ENCODE measurements at regions not wholly inside any gene's neighbourhood (a gene's known extent, or its start where the extent isn't known, plus 50 kb on each side); places are given as distances from the start of the nearest gene placed in this dataset.

GRCh38 chr14:101126731-101127130, 223.2 kb upstream of the RTL1 start:
- TF ChIP-seq ZFX (IDR thresholded peaks at IDR 0.05; ENCODE audit: borderline replicate concordance): no peak
- TF ChIP-seq, protein P1, sequence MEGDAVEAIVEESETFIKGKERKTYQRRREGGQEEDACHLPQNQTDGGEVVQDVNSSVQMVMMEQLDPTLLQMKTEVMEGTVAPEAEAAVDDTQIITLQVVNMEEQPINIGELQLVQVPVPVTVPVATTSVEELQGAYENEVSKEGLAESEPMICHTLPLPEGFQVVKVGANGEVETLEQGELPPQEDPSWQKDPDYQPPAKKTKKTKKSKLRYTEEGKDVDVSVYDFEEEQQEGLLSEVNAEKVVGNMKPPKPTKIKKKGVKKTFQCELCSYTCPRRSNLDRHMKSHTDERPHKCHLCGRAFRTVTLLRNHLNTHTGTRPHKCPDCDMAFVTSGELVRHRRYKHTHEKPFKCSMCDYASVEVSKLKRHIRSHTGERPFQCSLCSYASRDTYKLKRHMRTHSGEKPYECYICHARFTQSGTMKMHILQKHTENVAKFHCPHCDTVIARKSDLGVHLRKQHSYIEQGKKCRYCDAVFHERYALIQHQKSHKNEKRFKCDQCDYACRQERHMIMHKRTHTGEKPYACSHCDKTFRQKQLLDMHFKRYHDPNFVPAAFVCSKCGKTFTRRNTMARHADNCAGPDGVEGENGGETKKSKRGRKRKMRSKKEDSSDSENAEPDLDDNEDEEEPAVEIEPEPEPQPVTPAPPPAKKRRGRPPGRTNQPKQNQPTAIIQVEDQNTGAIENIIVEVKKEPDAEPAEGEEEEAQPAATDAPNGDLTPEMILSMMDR (IDR thresholded peaks at IDR 0.05): no peak
- no peak overlapping the region for H3K27ac ChIP-seq

- TF ChIP-seq ZFX (IDR thresholded peaks at IDR 0.05; ENCODE audit: borderline replicate concordance): no peak
- TF ChIP-seq, protein P1 (IDR thresholded peaks at IDR 0.05): no peak
- H3K27ac ChIP-seq: no peak overlapping the region
Measured at GRCh38 chr14:101127224-101127623, 223.7 kb upstream of the RTL1 start.

DNA sequence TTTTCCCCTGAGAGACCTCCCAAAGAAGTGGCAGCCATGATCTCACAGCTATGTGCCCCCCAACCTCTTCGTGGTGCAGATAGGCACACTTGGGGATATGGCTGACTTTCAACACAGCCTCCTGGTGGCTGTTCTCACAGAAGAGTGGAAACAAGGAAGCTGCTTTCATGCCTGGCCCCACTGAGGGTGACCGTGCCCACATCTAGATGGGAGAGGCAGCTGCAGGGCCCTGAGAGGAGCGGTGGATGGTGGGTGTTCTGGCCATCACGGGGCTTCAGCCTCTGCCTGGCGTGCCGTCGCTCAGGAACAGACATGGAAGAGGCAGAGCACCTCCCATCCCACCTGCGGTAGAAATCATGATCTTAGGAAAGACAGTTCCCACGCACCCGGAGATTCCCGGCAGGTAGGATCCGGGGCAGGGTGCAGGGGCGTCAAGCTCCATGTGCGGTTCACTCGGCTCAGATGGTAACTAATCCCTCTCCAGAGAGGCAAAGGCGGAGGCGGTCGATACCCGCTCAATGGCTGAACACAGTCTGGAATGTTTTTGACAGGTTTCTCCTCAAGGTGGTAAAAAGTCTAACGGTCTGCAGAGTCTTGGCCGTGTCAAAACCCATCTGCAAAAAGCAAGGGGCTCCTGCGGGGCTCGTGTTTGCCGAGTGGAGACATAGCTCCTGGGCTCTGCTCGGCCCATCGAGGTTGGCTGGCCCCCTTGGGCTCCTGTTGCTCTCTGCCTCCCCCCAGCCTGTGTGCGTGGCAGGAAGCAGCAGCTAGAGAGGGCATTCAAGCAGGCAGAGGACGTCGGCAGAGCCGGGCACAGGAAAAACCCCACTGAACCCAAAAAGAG, 225.2 kb upstream of the RTL1 start:
- TF ChIP-seq, protein P1 (IDR thresholded peaks at IDR 0.05): no peak
- no peak for TF ChIP-seq ZFX (IDR thresholded peaks at IDR 0.05; ENCODE audit: borderline replicate concordance)
- no peak overlapping the region for H3K27ac ChIP-seq

DNA sequence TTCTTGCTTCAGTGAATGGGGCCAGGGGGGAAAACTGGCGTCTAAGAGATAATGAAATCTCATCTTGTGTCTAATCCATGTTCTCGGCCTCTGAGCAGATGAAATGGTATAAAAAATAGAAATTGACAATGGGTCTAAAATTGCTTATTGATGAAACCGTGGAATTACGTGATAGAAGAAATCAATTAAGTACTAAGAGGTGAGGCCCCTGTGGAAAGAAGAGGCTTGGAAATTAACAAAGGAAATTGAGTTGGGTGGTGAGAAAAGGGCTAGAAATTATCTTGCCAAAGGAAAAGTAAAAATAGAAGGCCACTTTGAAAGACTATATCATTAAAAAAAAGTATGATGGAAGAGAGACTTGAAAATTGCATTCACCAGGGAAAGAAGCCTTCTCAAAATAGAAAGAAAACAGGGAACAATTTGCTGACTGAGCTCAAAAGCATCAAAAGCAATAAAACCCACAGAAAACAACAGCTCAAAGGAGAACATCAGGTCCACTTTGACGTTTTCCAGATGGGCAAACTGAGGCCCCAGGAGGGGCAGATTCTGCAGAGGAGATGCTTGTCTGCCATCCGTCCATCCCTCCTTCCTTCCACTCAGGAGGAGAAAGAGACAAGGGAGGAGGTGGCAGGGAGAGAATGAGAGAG, 226.1 kb upstream of the RTL1 start:
- no peak overlapping the region for H3K27ac ChIP-seq
- TF ChIP-seq ZFX (IDR thresholded peaks at IDR 0.05; ENCODE audit: borderline replicate concordance): no peak
- TF ChIP-seq, protein P1 (IDR thresholded peaks at IDR 0.05): no peak

DNA sequence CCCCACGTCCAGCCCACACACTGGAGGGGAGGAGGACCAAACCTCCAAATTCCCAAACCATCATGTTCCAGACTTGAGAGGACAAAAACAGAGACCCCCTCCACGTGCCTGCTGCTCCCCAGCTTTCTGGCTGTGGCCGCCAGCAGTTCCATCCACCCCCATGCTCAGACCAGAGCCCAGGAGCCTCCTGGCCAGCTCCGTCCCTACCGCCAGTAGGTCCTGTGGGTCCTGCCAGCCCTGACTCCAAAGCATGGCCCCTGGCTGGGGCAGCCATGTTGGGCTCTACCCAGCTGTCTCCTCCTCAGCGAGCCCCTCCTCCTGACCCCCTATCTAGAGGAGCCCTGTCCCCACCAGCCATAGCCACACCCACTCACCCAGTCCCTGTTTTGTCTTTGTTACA, 227.3 kb upstream of the RTL1 start:
- no peak overlapping the region for H3K27ac ChIP-seq
- no peak for TF ChIP-seq ZFX (IDR thresholded peaks at IDR 0.05; ENCODE audit: borderline replicate concordance)
- TF ChIP-seq, protein P1 (IDR thresholded peaks at IDR 0.05): no peak

GRCh38 chr14:101131451-101131916, 228.0 kb upstream of the RTL1 start:
- no peak overlapping the region for H3K27ac ChIP-seq
- TF ChIP-seq, protein P1 (IDR thresholded peaks at IDR 0.05): no peak
- no peak for TF ChIP-seq ZFX (IDR thresholded peaks at IDR 0.05; ENCODE audit: borderline replicate concordance)

- no peak overlapping the region for H3K27ac ChIP-seq
- no peak for TF ChIP-seq ZFX (IDR thresholded peaks at IDR 0.05; ENCODE audit: borderline replicate concordance)
- TF ChIP-seq, protein P1 (IDR thresholded peaks at IDR 0.05): no peak
Measured at GRCh38 chr14:101132051-101132571, 228.6 kb upstream of the RTL1 start.

All from 22Rv1 (cell line).